Mucosa of descending colon (tissue), 3 donors: ENCODE measurements at regions not wholly inside any gene's neighbourhood (a gene's known extent, or its start where the extent isn't known, plus 50 kb on each side); places are given as distances from the start of the nearest gene placed in this dataset.

Experiments
- ATAC-seq: fragments of 200-7000 bp; cut with Tn5 transposase; one replicate; pipeline ENCODE4 v1.9.1; 2020; ENCODE audit warnings: mild to moderate bottlenecking, moderate library complexity
- DNase-seq, 3 donors: peaks; one replicate each; pipeline ENCODE4 v3.0.0-alpha.2; 2020
- H3K36me3 ChIP-seq: fragments of 200-600 bp; one replicate; pipeline ENCODE4 v1.8.0; 2021; ENCODE audit warnings: low read depth, mild to moderate bottlenecking
- H3K4me1 ChIP-seq: fragments of 200-600 bp; one replicate; pipeline ENCODE4 v1.8.0; 2021; ENCODE audit warnings: low read depth, mild to moderate bottlenecking
- H3K4me3 ChIP-seq: fragments of 200-600 bp; one replicate; pipeline ENCODE4 v1.8.0; 2021; ENCODE audit warnings: mild to moderate bottlenecking
- H3K9me3 ChIP-seq: fragments of 200-600 bp; one replicate; pipeline ENCODE4 v1.8.0; 2021; ENCODE audit warnings: mild to moderate bottlenecking
- intact Hi-C, 2 donors: fragments of 100-400 bp; cut with DNase I in 1 of 2; cut with micrococcal nuclease in 1 of 2; formaldehyde crosslinking; loops; one replicate each; pipeline versions ENCODE4 v1.11.0 to v1.11.1; 2022; cut with DNase I, micrococcal nuclease
- TF ChIP-seq, protein P1 (sequence below): fragments of 200-600 bp; IDR thresholded peaks from one replicate; pipeline ENCODE4 v1.8.0; 2022; ENCODE audit warnings: antibody characterized with exemption, mild to moderate bottlenecking
- donor health status: DM: no; HTN: no; CAD: no; lungs with moderate emphysema.
- donor health status: DM: no; HTN: no; CAD: no.
- donor health status: DM: no; HTN: yes; CAD: no.

DNA sequence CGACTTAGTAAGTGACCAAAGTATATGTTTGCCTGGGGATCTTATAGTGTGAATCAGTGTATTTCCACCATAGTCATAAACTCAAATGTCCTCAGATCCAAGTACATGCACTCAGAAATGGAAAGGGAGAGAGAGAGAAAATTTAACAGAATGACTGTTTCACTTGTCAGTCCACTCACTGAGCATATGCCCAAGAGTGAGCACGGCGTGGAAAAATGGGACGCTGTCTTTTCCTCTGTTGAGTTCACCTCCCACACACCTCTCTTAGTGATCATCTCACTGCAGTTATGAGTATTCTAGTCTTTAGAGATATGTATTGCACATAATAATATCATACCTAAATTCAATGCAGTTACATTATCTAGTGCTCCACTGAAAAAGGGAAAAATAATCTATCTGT, 156.8 kb upstream of the PRMT6 start:
- no peaks in the 10 kb centered on the region for H3K9me3 ChIP-seq
- H3K36me3 ChIP-seq, result no peaks in the 10 kb centered on the region
- ATAC-seq, result no peak
- TF ChIP-seq, protein P1, sequence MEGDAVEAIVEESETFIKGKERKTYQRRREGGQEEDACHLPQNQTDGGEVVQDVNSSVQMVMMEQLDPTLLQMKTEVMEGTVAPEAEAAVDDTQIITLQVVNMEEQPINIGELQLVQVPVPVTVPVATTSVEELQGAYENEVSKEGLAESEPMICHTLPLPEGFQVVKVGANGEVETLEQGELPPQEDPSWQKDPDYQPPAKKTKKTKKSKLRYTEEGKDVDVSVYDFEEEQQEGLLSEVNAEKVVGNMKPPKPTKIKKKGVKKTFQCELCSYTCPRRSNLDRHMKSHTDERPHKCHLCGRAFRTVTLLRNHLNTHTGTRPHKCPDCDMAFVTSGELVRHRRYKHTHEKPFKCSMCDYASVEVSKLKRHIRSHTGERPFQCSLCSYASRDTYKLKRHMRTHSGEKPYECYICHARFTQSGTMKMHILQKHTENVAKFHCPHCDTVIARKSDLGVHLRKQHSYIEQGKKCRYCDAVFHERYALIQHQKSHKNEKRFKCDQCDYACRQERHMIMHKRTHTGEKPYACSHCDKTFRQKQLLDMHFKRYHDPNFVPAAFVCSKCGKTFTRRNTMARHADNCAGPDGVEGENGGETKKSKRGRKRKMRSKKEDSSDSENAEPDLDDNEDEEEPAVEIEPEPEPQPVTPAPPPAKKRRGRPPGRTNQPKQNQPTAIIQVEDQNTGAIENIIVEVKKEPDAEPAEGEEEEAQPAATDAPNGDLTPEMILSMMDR, result no peak
- no peaks in the 10 kb centered on the region for H3K4me1 ChIP-seq
- no peak overlapping the region for H3K4me3 ChIP-seq
- intact Hi-C loops, result no loop called here
- no peak for DNase-seq

DNA sequence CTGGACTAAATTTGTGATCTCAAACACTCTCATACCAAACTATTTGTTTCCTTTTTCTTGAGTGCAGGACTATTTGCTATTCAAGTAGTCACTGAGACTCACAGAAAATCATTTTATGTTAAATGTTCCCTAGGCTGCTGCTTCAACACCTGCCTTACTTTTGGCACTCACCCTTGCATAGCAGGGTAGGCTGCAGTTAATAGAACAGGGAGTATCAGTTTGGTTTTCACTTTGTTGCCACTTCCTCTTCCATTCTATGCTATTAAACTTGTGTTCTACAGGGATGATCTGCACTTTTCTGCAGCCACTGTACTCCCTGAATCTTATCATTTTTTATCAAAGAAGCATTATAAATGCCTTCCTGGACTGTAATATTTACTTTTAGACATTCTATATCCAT, 148.7 kb upstream of the PRMT6 start:
- no peaks in the 10 kb centered on the region for H3K9me3 ChIP-seq
- H3K4me1 ChIP-seq, result no peaks in the 10 kb centered on the region
- DNase-seq (no peak), ATAC-seq (no peak)
- no peak overlapping the region for H3K4me3 ChIP-seq
- TF ChIP-seq, protein P1, result no peak
- no peaks in the 10 kb centered on the region for H3K36me3 ChIP-seq
- intact Hi-C loops, result no loop called here

GRCh38 chr1:106908689-106909088, 147.8 kb upstream of the PRMT6 start:
- no peak overlapping the region for H3K4me3 ChIP-seq
- ATAC-seq, result no peak
- intact Hi-C loops, result no loop called here
- H3K36me3 ChIP-seq, result no peaks in the 10 kb centered on the region
- TF ChIP-seq, protein P1, result no peak
- no peaks in the 10 kb centered on the region for H3K9me3 ChIP-seq
- no peaks in the 10 kb centered on the region for H3K4me1 ChIP-seq
- no peak for DNase-seq

- intact Hi-C loops, result no loop called here
- no peak overlapping the region for H3K4me3 ChIP-seq
- ATAC-seq (no peak), DNase-seq (no peak)
- TF ChIP-seq, protein P1, result no peak
- no peaks in the 10 kb centered on the region for H3K36me3 ChIP-seq
- no peaks in the 10 kb centered on the region for H3K9me3 ChIP-seq
- H3K4me1 ChIP-seq, result no peaks in the 10 kb centered on the region
Observed at GRCh38 chr1:106910798-106911197, 145.7 kb upstream of the PRMT6 start.

DNA sequence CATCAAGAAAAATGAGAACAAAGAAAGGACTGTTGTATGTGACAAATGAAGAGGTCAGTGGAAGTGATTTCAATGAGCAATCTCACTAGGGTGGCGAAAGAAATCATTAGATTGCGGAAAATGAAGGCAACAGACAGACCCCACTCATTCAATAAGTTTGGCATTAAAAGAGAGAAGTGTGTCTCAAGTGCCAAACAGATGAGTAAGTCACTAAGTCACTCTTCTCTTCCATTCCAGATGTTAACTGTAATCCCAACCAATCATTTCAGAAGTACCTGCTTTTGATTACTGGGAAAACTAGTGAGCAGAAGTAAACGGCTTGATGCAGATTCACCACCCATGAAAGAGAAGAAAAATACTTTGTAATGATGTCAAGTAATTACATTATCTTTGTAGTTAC, 144.3 kb upstream of the PRMT6 start:
- Histone ChIP-seq H3K4me1 (no peaks in the 10 kb centered on the region), H3K9me3 (no peaks in the 10 kb centered on the region), H3K36me3 (no peaks in the 10 kb centered on the region), H3K4me3 (no peak overlapping the region)
- DNase-seq, result no peak
- TF ChIP-seq, protein P1, result no peak
- intact Hi-C loops, result no loop called here
- ATAC-seq, result no peak

GRCh38 chr1:106921186-106921585, 135.3 kb upstream of the PRMT6 start:
- H3K4me3 ChIP-seq, result no peak overlapping the region
- intact Hi-C loops, result no loop called here
- TF ChIP-seq, protein P1, result no peak
- ATAC-seq (no peak), DNase-seq (no peak)
- no peaks in the 10 kb centered on the region for H3K36me3 ChIP-seq
- no peaks in the 10 kb centered on the region for H3K4me1 ChIP-seq
- H3K9me3 ChIP-seq, result no peaks in the 10 kb centered on the region
